T-helper 1 cell treated with Interleukin-12 subunit alpha and Interleukin-12 subunit beta and Interleukin-4 antibody, amounts not matched to agents 30 ng/mL and 1 ng/mL, for 36 hours (primary cell): ENCODE measurements at regions not wholly inside any gene's neighbourhood (a gene's known extent, or its start where the extent isn't known, plus 50 kb on each side); places are given as distances from the start of the nearest gene placed in this dataset.
"Not testable (repeated sequence)": the region's sequence is repeated elsewhere in the genome, so short reads cannot be mapped to it uniquely, and the experiment has no call there.

Experiments
- intact Hi-C: fragments of 100-400 bp; cut with micrococcal nuclease; formaldehyde crosslinking; loops from one replicate; pipeline ENCODE4 v1.15.1; 2024

DNA sequence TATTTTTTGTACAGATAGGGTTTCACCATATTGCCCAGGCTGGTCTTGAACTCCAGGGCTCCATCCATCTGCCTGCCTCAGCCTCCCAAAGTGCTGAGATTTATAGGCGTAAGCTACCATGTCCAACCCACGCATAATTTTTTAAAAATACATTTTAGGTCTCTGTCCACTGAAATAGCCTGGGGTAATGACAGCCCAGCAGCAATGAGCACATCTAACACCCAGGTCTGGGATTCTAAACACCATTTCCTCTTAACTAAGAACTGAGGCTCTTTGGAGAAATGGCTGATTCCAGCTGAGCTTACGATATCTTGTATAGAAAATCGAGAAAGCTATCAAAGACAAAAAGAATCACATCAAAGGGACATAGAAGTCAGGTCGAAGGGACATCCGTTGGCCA, 245.3 kb downstream of the PARN start:
- intact Hi-C loops = no loop called here

- intact Hi-C loops = not testable (repeated sequence)
Observed at GRCh38 chr16:14383844-14384243, 246.2 kb downstream of the PARN start.

DNA sequence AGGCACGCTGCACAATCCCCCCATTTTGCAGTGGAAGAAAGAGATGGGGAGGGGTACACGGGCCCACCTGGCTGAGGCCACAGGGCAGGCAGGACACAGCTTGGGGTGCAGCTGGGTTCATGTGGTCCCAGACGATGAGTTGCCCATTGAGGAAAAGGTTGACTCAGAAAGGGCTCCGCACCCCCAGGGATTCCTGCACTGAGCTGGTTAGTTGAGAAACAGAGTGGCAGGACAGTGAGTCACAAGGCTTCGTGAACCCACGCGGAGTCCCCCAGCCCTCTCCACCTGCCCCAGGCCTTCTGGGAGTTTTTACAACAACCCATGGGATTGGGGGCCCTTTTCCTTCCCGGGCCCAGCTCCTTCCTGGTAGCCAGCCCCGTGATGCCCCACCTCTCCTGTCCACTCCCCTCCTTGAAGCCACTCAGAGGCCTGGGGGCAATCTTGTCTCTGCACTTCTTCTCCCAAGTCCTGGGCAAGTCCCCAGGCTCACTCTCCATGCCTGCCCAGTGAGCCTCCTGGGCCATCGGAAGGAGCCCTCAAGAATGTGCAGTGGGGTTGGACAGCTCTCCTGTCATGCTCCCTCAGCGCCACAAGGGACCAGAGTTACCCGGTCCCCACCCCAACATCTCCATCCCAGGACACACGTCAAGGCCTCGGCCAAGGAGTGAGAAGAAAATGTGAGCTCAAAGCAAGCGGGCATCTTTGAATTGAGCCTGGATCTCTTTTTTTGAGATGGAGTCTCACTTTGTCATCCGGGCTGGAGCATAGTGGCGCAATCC, 251.2 kb downstream of the PARN start:
- intact Hi-C loops = no loop called here

DNA sequence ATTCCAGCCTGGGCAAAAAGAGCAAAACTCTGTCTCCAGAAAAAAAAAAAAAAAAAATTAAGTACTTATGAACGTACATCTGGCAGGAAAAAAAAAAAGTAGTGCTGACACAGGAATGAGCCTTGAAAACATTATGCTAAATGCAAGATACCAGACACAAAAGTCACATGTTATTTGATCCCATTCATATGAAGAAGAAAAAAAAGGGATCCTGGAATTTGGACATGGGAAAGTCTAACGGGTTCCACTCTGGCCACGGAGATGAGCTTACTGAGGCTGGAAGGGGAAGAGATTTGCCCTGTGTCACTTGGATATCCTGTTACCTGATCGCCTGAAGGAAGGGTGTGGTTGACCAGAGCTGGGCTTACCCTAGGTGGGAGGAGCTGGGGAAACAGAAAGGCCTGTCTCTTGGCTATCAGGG, 251.9 kb downstream of the PARN start:
- intact Hi-C loops = no loop called here

GRCh38 chr16:14377326-14377725, 252.7 kb downstream of the PARN start:
- intact Hi-C loops = no loop called here

GRCh38 chr16:14375132-14375491, 254.9 kb downstream of the PARN start:
- intact Hi-C loops = no loop called here

DNA sequence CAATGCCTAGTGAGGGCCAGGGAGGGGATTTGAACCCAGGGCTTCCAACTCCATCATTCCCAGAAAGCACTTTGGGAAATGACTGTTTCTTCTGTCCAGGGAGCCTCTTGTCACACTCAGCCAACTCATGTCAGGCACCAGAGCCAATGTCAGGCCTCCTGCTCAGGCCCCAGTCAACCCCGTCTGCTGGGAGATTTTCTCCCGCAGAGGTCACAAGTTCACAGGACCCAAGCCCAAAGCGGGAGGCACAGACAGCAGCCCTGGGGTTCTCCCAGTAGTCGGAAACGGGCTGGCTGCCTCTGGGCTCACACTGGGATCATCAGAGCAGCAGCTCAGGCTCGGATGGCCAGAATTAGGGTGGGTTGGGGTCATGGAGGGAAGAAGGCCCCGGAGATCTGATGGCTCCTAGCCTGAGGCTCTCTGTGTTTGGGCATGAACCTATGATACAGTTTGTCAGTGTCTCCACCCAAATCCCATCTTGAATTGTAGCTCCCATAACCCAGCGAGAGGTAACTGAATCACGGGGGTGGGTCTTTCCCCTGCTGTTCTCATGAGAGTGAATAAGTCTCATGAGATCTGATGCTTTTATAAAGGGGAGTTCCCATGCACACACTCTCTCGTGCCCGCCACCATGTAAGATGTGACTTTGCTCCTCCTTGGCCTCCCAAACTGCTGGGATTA, 255.5 kb downstream of the PARN start:
- intact Hi-C loops = no loop called here

DNA sequence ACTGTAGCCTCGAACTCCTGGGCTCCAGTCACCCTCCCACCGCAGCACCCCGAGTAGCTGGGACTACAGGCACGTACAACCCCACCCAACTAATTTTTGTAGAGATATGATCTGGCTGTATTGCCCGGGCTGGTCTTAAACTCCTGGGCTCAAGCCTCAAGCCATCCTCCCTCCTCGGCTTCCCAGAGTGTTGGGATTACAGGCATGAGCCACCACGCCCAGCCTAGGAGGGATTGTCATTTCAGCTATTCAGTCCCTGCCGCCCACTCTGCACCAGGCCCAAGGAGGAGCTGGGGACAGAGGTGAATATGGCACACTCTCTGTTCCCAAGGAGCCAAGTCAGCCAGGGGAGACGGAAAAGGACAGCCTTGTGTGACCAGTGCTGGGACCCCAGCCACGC, 256.2 kb downstream of the PARN start:
- intact Hi-C loops = no loop called here

GRCh38 chr16:14373406-14373805, 256.7 kb downstream of the PARN start:
- intact Hi-C loops = no loop called here

GRCh38 chr16:14372471-14372870, 257.6 kb downstream of the PARN start:
- intact Hi-C loops = no loop called here

DNA sequence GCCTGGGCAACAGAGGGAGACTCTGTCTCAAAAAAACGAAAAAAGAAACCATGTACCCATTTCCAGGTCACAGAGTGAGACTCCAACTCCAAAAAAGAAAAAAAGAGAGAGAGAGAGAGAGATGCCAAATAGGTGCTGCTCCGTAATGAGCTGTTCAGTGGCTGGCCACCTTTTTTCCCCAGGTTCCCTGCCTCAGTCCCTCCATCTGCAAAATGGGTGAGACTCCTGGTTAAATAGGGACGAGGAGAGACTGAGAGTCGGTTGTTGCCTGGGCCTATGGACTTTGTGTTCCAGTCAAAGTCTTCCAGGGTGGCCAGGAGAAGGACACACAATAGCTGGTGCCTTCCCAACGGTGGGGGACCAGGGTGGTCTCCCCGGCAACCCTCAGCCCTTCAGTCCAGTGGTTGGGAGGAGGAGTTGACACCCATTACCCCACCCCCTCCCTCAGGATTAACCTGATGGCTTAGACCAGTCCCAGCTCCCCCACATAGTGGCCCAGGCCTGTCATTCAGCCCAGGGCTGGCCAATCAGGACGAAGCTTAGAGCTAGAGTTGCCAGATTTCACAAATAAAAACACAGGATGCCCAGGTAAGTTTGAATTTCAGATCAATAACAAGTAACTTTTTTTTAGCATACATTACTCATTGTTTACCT, 258.2 kb downstream of the PARN start:
- intact Hi-C loops = no loop called here

GRCh38 chr16:14370736-14371234, 259.3 kb downstream of the PARN start:
- intact Hi-C loops = no loop called here

DNA sequence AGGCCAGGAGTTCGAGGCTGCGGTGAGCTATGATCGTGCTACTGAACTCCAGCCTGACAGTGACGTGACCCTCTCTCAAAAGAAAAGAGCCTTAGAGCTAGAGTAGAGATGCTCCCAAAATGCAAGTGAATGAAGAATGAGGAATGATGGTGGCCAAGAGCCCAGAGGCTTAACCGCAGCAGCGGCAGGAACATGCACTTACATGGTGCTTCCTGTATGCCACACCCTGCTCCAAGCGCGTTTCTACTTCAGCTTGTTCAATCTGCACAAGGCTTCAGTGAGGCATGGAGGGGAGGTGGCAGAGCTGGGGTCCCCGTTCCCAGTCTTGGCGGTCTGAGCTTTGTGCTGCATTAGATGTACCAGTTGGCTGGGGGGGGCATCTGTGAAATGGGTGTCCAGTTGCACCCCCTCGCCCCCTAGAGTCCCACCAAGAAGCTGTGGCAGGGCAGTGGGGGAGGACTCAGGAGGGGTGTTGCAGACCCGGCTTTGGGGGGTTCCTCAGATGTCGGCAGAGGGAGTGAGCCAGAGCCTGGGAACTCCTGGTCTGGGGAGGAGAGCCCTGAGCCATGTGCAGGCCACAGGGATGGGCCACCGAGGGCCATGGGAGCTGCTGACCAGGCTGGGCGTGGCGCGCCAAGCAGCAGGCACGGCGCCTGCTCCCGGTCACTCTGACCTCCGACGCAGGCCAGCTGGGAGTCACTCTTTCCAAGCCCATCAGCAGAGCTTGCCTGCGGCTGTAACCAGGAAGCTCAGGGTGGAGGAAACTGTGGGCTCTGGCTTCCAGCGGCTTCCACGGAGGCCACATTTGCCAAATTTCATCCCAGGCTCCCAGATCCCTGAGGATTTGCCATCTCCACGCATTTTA, 260.1 kb downstream of the PARN start:
- intact Hi-C loops = no loop called here

DNA sequence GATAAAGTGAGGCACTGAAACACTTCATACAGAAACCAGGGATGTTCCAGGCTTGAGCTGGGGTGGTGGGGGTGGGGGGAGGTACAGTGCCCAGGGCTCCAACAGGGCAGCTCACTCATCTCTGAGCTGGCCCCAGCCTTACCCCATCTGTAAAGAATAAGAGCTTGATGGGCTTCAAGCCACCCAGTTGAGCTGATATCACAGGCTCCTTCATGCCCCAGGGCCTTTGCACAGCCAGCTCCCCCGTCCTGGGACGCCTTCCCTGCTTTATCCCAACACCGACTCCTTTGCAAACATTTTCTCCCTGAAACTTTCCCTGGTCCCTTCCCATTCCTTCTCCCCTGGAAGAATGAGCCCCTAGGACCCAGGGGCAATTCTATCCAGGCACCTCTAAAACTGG, 261.7 kb downstream of the PARN start:
- intact Hi-C loops = no loop called here

DNA sequence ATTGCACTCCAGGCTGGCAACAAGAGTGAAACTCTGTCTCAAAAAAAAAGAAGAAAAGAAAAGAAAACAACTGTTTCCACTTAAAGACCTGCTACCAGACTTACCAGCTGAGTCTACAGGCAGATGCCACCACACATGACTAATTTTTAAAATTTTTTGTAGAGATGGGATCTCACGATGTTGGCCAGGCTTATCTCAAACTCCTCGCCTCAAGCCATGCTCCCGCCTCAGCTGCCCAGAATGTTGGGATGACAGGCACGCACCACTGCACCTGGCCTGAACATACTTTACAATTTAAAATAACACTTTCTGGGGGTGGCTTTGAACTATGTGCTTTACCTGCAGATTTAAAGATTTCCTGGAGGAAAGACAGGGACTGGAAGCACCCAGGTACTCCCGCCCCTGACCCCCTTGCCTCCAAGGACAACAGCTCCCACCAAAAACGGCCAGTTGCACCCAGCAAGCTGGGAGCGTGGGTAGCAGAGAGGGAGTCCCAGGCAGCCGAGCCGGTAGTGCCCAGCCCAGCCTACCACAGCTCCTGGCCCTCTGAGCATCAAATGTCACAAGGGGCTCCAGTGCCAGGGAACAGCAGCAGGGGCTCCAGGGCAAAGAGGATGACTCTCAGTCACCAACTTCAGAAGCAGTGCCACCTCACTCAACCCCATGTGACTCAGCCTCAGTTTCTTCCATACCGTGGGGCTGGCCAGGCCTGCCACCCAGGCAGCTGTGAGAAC, 262.9 kb downstream of the PARN start:
- intact Hi-C loops = no loop called here

- intact Hi-C loops = no loop called here
Observed at GRCh38 chr16:14366447-14366846, 263.6 kb downstream of the PARN start.

DNA sequence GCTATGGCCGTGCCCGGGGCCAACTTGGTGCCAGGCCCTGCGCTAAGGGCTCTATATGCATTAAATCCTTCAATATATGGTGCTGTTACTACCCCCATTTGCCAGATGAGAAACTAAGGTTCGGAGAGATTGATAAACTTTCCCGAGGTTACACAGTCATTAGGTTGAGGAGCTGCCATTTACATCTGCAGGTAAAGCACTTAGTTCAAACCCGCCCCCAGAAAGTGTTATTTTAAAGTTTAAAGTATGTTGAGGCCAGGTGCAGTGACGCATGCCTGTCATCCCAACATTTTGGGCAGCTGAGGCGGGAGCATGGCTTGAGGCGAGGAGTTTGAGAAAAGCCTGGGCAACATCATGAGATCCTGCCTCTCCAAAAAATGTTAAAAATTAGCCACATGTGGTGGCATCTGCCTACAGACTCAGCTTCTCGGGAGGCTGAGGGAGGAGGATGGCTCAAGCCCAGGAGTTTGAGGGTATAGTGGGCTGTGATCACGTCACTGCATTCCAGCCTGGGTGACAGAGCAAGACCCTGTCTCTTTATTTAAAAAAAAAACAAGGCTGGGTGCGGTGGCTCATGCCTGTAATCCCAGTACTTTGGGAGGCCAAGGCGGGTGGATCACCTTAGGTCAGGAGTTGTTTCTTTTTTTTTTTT, 264.7 kb downstream of the PARN start:
- intact Hi-C loops = no loop called here

- intact Hi-C loops = no loop called here
Observed at GRCh38 chr16:14364386-14365199, 265.5 kb downstream of the PARN start.

GRCh38 chr16:14364112-14364385, 266.0 kb downstream of the PARN start:
- intact Hi-C loops = no loop called here
